ENCODE measurements at regions not wholly inside any gene's neighbourhood (a gene's known extent, or its start where the extent isn't known, plus 50 kb on each side); places are given as distances from the start of the nearest gene placed in this dataset.

DNA sequence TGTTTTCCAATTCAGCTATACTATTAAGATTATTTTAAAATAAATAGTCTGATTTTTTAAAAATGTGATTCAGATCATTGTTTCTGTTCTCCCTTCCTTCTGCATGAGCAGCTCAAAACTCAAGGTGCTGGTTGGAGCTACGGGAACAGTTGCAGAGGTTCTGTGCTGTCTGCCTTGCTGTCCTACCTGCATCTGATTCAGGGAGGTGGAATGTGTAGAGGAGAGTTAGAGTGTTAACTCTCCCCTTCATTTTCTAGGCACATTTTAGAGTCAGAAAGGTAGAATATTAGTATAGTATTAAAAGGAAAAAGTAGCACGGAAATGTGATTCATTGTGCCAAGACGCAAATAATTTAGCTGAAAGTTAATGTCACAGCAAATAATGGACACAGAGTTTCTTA, 188.1 kb upstream of the SLC35B3 start:
- TF ChIP-seq, protein P1, sequence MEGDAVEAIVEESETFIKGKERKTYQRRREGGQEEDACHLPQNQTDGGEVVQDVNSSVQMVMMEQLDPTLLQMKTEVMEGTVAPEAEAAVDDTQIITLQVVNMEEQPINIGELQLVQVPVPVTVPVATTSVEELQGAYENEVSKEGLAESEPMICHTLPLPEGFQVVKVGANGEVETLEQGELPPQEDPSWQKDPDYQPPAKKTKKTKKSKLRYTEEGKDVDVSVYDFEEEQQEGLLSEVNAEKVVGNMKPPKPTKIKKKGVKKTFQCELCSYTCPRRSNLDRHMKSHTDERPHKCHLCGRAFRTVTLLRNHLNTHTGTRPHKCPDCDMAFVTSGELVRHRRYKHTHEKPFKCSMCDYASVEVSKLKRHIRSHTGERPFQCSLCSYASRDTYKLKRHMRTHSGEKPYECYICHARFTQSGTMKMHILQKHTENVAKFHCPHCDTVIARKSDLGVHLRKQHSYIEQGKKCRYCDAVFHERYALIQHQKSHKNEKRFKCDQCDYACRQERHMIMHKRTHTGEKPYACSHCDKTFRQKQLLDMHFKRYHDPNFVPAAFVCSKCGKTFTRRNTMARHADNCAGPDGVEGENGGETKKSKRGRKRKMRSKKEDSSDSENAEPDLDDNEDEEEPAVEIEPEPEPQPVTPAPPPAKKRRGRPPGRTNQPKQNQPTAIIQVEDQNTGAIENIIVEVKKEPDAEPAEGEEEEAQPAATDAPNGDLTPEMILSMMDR (IDR thresholded peaks at IDR 0.05 in 8 of 11, conservative IDR thresholded peaks at IDR 0.05 in 3 of 11): no peak
- no peak for TF ChIP-seq POLR2A (IDR thresholded peaks at IDR 0.05)
- TF ChIP-seq POLR2AphosphoS5 (IDR thresholded peaks at IDR 0.05): no peak

All from spleen (tissue), 7 donors.